ENCODE measurements at regions not wholly inside any gene's neighbourhood (a gene's known extent, or its start where the extent isn't known, plus 50 kb on each side); places are given as distances from the start of the nearest gene placed in this dataset.
"Not testable (repeated sequence)": the region's sequence is repeated elsewhere in the genome, so short reads cannot be mapped to it uniquely, and the experiment has no call there.

GRCh38 chr13:75963302-75963701 is 327.2 kb downstream of the LMO7 start:
- no peak for TF ChIP-seq CTCF (IDR thresholded peaks at IDR 0.05; ENCODE audit: borderline replicate concordance, control extremely low read depth, extremely low read depth, insufficient read depth, missing control alignments)
- in situ Hi-C loops (cut with MboI; ENCODE audit: low sequenced_read_pairs, unreplicated experiment): no loop called here
- no peak for DNase-seq (ENCODE audit: low spot score)

- DNase-seq (ENCODE audit: low spot score): no peak
- TF ChIP-seq CTCF (IDR thresholded peaks at IDR 0.05; ENCODE audit: borderline replicate concordance, control extremely low read depth, extremely low read depth, insufficient read depth, missing control alignments): no peak
- in situ Hi-C loops (cut with MboI; ENCODE audit: low sequenced_read_pairs, unreplicated experiment): no loop called here
Observed at GRCh38 chr13:75961911-75962310, 325.8 kb downstream of the LMO7 start.

- peak; percentile 40 for DNase-seq (ENCODE audit: low spot score)
- TF ChIP-seq CTCF (IDR thresholded peaks at IDR 0.05; ENCODE audit: borderline replicate concordance, control extremely low read depth, extremely low read depth, insufficient read depth, missing control alignments): no peak
Observed at GRCh38 chr13:75960538-75960994, 324.4 kb downstream of the LMO7 start.

GRCh38 chr13:75959861-75960481 is 323.8 kb downstream of the LMO7 start:
- no peak for TF ChIP-seq CTCF (IDR thresholded peaks at IDR 0.05; ENCODE audit: borderline replicate concordance, control extremely low read depth, extremely low read depth, insufficient read depth, missing control alignments)
- no peak for DNase-seq (ENCODE audit: low spot score)
- in situ Hi-C loops (cut with MboI; ENCODE audit: low sequenced_read_pairs, unreplicated experiment): no loop called here

More at GRCh38 chr13:75960538-75960994, 324.4 kb downstream of the LMO7 start:
- in situ Hi-C loops (cut with MboI; ENCODE audit: low sequenced_read_pairs, unreplicated experiment): no loop called here

GRCh38 chr13:75953589-75953988 is 317.5 kb downstream of the LMO7 start:
- DNase-seq (ENCODE audit: low spot score); in situ Hi-C loops (cut with MboI; ENCODE audit: low sequenced_read_pairs, unreplicated experiment): not testable (repeated sequence)

GRCh38 chr13:75947448-75947847 is 311.3 kb downstream of the LMO7 start:
- in situ Hi-C loops (cut with MboI; ENCODE audit: low sequenced_read_pairs, unreplicated experiment): no loop called here
- no peak for DNase-seq (ENCODE audit: low spot score)
- TF ChIP-seq CTCF (IDR thresholded peaks at IDR 0.05; ENCODE audit: borderline replicate concordance, control extremely low read depth, extremely low read depth, insufficient read depth, missing control alignments): no peak

GRCh38 chr13:75946536-75947284 is 310.6 kb downstream of the LMO7 start:
- in situ Hi-C loops (cut with MboI; ENCODE audit: low sequenced_read_pairs, unreplicated experiment): no loop called here
- DNase-seq (ENCODE audit: low spot score): no peak
- TF ChIP-seq CTCF (IDR thresholded peaks at IDR 0.05; ENCODE audit: borderline replicate concordance, control extremely low read depth, extremely low read depth, insufficient read depth, missing control alignments): no peak

All from GM13976 (cell line).